Iris pigment epithelial cell (primary cell): ENCODE measurements at regions not wholly inside any gene's neighbourhood (a gene's known extent, or its start where the extent isn't known, plus 50 kb on each side); places are given as distances from the start of the nearest gene placed in this dataset.
"Not testable (repeated sequence)": the region's sequence is repeated elsewhere in the genome, so short reads cannot be mapped to it uniquely, and the experiment has no call there.

ENCODE experiments used
- DNase-seq: peaks from one replicate; pipeline ENCODE4 v3.0.0-alpha.2; 2011; ENCODE audit warnings: low read depth

- DNase-seq: no peak
Measured at GRCh38 chr5:72588640-72589039, 81.4 kb upstream of the ZNF366 start.

- peak; percentile 39 for DNase-seq
Measured at GRCh38 chr5:72587661-72588308, 80.6 kb upstream of the ZNF366 start.

GRCh38 chr5:72586788-72587530 lies 79.7 kb upstream of the ZNF366 start:
- DNase-seq: peak; percentile 67

GRCh38 chr5:72584466-72584865 lies 77.3 kb upstream of the ZNF366 start:
- DNase-seq: peak; percentile 82

- not testable (repeated sequence) for DNase-seq
Measured at GRCh38 chr5:72579290-72579689, 72.1 kb upstream of the ZNF366 start.

DNA sequence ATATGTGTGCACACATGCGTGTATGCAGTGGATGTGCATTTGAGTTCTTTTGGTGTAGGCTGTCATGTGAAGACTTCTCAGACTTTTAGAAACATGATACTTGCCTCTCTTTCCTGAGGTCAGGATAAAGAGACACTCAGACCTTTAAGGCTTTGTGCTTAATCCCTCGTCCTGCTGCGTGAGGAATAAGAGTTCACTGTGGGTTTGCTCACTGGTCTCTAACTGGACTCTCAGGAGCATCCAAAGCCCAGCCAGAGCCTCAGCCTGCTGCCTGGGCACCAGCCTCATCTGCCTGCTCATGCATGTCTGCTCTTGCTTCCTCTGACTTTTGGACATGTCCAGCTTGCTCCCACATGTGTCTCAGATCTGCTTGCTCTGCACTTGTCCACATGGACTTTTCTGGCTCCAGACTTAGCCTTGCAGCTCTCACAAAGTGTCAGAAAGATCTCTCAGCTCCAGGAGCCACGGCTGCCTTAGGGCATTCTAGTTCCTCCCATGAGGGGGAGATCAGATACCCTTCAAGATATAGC lies 65.1 kb upstream of the ZNF366 start:
- DNase-seq: no peak

- DNase-seq: no peak
Measured at GRCh38 chr5:72569408-72569944, 62.3 kb upstream of the ZNF366 start.

- no peak for DNase-seq
Measured at GRCh38 chr5:72566746-72567145, 59.5 kb upstream of the ZNF366 start.

DNA sequence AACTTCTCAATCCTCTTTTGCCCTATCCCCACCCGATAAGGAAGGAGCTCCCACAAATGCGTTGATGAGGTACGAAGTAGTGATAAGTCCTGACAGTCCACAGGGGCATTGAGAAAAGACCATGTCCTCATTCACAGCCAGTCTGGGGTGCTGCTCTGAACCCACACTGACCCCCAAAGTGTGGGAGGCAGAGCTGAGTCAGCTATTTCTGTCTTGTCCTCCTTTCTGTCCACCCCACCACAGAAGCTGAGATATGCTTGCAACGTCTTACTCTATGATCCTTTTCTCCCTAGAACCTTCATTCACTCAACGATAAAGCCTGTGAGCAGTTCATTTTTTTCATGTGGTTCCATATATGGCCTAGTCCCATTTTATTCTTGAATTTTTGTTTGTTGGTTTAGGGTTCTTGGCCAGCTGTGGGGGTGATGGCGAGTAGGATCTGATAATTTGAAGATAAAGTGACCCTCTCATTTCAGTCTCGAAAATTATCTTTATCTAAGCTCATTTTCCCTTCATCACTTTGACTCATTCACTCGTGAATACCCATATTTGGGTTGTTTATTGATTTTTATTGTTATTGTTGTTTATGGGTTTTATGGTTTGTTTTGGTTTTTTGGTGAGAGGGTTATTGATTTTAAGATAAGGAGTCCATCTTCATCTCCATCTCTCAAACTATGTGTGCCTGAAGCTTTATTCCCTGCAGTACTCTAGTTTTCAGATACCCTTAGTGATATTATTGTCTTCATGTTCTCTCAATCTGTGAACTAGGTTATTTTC lies 58.5 kb upstream of the ZNF366 start:
- DNase-seq: no peak

DNA sequence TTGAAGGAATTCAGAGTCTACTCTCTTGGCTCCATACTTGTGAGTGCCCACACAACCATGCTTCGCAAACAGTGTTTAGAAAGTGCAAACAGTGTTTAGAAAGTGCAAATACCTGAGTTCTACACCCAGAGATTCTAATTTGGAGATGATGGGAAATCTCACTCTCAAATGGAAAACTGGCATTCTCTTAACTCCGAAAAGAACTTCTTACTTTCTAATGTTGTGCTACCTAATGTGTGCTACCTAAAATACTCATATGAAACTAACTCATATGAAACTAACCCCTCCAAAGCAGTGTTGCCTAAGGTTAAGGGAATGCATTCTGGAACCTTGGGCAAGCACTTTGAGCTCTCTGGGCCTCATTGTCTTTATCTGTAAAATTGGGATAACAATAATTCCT lies 55.5 kb upstream of the ZNF366 start:
- no peak for DNase-seq

- no peak for DNase-seq
Measured at GRCh38 chr5:72561148-72561972, 54.1 kb upstream of the ZNF366 start.

DNA sequence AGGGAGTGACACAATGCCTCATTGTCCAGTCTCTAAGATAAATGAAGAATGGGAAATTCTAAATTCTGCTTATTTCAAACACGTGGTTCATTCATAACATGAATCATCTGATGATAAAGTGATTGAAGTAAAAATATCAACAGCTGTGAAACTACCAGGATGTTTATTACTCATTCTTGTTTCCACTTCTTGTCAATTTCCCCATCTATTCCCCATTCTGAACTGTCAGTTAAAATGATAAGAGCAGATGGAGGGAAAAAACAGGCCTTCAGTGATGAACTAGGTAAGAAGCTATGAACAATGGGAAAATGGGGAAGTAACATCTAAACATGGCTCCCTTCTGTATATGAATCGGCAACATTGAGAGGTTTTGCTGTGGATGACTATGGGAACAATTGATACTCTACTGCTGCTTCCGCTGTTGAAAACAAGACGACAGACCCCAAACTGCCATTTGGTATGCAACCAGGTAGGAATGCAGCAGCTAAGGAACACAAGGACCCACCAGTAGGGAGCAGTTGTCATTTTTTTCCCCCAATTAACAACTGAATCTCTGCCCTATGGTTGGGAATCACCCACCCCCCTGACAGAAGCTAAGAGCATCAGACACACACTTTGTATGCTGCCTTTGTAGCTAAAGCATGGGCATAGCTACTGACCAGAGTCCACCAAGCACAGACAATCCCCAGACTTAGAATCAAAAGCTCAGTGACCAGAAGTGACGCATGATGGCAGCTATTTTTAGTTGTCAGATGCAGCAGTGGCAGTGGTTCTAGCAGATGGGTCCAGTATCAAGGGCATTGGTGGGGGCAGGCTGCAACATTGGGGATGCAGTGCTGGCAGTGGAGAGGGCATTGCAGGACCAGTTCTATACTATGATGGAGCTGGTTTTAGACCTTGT lies 52.9 kb upstream of the ZNF366 start:
- peak; percentile 39 for DNase-seq

DNA sequence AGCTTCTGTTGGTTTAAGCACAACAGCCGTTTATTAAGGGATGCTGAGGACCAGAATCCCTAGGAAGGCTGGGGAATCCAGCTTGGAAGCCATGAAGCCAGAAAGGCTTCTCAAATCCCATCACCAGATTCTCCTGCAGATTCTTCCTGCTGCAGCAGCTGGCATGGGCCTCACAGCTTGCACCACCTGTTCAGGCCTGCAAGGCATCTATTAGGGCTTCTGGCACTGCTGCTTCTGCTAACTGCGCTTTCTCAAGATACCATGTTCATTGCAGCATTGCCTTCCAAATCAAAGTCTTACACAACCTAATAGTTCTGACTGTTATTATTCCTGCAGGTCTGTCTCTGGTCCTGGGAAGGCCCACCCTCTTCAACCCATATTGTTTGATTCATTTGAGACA lies 51.2 kb upstream of the ZNF366 start:
- no peak for DNase-seq

DNA sequence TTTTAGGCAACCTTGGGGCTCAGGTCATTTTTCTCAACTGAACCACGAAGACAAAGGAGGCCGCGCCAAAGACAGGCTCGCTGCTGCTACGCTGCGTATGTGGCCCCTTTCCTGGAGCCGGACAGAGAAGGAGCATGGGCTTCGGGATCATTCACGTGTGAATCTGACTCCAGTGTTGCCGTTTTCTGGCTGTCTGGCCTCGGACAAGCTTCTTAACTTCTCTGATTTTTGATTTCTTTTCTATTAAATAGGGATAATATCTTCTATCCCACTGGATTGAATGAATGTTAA lies 50.8 kb upstream of the ZNF366 start:
- no peak for DNase-seq

DNA sequence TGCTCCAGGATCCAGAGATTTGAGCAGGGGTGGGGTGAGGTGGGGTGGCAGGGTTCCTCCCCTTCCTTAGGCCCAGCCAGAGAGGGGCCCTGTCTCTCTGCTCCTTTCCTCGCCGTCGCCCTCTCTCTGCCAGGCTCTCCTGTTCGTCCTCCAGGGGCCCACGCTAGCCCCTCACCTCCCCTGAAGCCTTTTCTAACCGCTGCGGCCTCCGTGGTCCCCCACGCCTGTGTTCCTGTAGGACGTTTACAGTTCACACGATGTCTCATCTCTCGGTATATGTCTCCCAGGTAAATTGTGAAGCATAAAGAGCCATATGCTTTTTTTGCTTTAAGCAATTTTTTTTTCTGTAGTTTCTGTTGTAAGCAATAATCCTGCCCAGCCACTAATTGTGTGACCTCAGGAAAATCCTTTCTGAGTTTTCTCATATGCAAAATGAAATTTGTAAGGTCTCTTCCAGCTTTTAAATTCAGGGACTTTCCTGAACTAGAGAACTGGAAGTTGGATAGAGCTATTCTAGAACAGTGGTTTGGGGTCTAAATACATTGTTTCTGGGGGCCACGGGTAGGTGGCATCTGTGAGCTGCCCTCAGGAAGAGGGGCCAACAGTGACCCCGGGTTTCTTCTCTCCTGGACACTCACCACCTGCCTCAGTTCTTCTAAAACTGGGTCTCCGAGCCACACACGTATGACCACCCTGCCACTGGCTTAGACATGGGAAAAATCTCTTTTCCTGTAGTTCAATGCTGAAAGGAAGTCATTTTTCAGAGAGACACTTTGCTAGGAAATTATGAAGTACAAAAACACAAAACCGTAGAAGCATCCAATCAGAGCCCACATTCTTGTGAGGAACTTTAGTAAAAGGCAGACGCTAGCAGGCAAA lies 50.2 kb upstream of the ZNF366 start:
- no peak for DNase-seq
